ENCODE measurements at regions not wholly inside any gene's neighbourhood (a gene's known extent, or its start where the extent isn't known, plus 50 kb on each side); places are given as distances from the start of the nearest gene placed in this dataset.

- DNase-seq (ENCODE audit: low read depth in 2 of 2) = no peak
These were observed 136.6 kb upstream of the TNC start for GRCh38 chr9:115254287-115255180.

- DNase-seq (ENCODE audit: low read depth in 2 of 2) = no peak
These were observed 143.7 kb upstream of the TNC start for GRCh38 chr9:115261656-115262081.

GRCh38 chr9:115262477-115262876 is 144.5 kb upstream of the TNC start:
- no peak for DNase-seq (ENCODE audit: low read depth in 2 of 2)

GRCh38 chr9:115262952-115263351 is 145.0 kb upstream of the TNC start:
- no peak for DNase-seq (ENCODE audit: low read depth in 2 of 2)

- no peak for DNase-seq (ENCODE audit: low read depth in 2 of 2)
These were observed 145.6 kb upstream of the TNC start for GRCh38 chr9:115263371-115264075.

GRCh38 chr9:115264313-115264712 is 146.4 kb upstream of the TNC start:
- DNase-seq (ENCODE audit: low read depth in 2 of 2) = no peak

GRCh38 chr9:115267790-115268189 is 149.8 kb upstream of the TNC start:
- no peak for DNase-seq (ENCODE audit: low read depth in 2 of 2)

GRCh38 chr9:115275753-115276152 is 157.8 kb upstream of the TNC start:
- no peak for DNase-seq (ENCODE audit: low read depth in 2 of 2)

GRCh38 chr9:115276621-115277020 is 158.7 kb upstream of the TNC start:
- no peak for DNase-seq (ENCODE audit: low read depth in 2 of 2)

- no peak for DNase-seq (ENCODE audit: low read depth in 2 of 2)
These were observed 159.3 kb upstream of the TNC start for GRCh38 chr9:115277301-115277700.

- no peak for DNase-seq (ENCODE audit: low read depth in 2 of 2)
These were observed 160.5 kb upstream of the TNC start for GRCh38 chr9:115278326-115279035.

GRCh38 chr9:115283395-115283794 is 165.4 kb upstream of the TNC start:
- no peak for DNase-seq (ENCODE audit: low read depth in 2 of 2)

GRCh38 chr9:115285836-115286235 is 167.9 kb upstream of the TNC start:
- no peak for DNase-seq (ENCODE audit: low read depth in 2 of 2)

- no peak for DNase-seq (ENCODE audit: low read depth in 2 of 2)
These were observed 168.5 kb upstream of the TNC start for GRCh38 chr9:115286411-115286810.

- no peak for DNase-seq (ENCODE audit: low read depth in 2 of 2)
These were observed 171.8 kb upstream of the TNC start for GRCh38 chr9:115289757-115290208.

- DNase-seq (ENCODE audit: low read depth in 2 of 2) = no peak
These were observed 173.9 kb upstream of the TNC start for GRCh38 chr9:115291841-115292240.

GRCh38 chr9:115292584-115293279 is 174.8 kb upstream of the TNC start:
- no peak for DNase-seq (ENCODE audit: low read depth in 2 of 2)

GRCh38 chr9:115295734-115296133 is 177.8 kb upstream of the TNC start:
- no peak for DNase-seq (ENCODE audit: low read depth in 2 of 2)

- DNase-seq (ENCODE audit: low read depth in 2 of 2) = no peak
These were observed 179.0 kb upstream of the TNC start for GRCh38 chr9:115296831-115297565.

GRCh38 chr9:115300116-115300515 is 182.2 kb upstream of the TNC start:
- DNase-seq (ENCODE audit: low read depth in 2 of 2) = no peak

GRCh38 chr9:115300874-115301273 is 182.9 kb upstream of the TNC start:
- no peak for DNase-seq (ENCODE audit: low read depth in 2 of 2)
